ENCODE measurements at regions not wholly inside any gene's neighbourhood (a gene's known extent, or its start where the extent isn't known, plus 50 kb on each side); places are given as distances from the start of the nearest gene placed in this dataset.

DNA sequence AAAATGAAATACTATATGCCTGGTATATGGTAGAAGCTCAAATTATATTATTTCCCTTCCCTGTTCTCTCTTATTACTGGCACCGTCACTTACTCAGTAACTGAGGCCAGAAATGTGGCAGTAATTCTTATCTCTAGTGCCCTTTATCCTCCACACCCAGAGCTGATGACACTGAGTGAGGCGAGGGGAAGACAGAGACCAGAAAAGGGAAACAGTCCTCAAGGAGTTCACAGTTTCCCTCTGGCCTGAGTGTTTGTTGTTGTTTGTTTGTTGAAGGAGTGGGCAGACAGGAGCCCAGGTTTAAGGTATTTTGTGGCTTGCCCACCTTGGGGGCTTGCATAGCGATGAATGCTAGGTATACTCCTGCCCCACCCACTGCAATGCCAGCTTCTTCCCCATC lies 101.5 kb upstream of the FNDC3A start (continued):
- TF ChIP-seq CTBP2 (IDR thresholded peaks at IDR 0.05; ENCODE audit: borderline replicate concordance, insufficient read depth, insufficient read length, low read length) (no peak), RXRA (IDR thresholded peaks at IDR 0.05; ENCODE audit: insufficient read depth, low read depth, low read length) (no peak), EZH2 (IDR thresholded peaks at IDR 0.05; ENCODE audit: low read depth, low read length, severe bottlenecking) (no peak), CBX5 (IDR thresholded peaks at IDR 0.05; ENCODE audit: low read depth, low read length) (no peak), POLR2A (IDR thresholded peaks at IDR 0.05; ENCODE audit: control extremely low read depth in 1 of 2, low read depth in 2 of 2, low read length in 2 of 2) (no peak), KDM1A (IDR thresholded peaks at IDR 0.05; ENCODE audit: borderline replicate concordance, low read length) (no peak), RAD21 (IDR thresholded peaks at IDR 0.05 in 1 of 2, conservative IDR thresholded peaks at IDR 0.05 in 1 of 2; ENCODE audit: low read depth in 2 of 2, low read length in 2 of 2) (no peak), BRCA1 (IDR thresholded peaks at IDR 0.05; ENCODE audit: low read depth, low read length) (no peak), ZNF274 (IDR thresholded peaks at IDR 0.05; ENCODE audit: borderline replicate concordance, extremely low read depth, low read length) (no peak)
- TF ChIP-seq, protein P1, sequence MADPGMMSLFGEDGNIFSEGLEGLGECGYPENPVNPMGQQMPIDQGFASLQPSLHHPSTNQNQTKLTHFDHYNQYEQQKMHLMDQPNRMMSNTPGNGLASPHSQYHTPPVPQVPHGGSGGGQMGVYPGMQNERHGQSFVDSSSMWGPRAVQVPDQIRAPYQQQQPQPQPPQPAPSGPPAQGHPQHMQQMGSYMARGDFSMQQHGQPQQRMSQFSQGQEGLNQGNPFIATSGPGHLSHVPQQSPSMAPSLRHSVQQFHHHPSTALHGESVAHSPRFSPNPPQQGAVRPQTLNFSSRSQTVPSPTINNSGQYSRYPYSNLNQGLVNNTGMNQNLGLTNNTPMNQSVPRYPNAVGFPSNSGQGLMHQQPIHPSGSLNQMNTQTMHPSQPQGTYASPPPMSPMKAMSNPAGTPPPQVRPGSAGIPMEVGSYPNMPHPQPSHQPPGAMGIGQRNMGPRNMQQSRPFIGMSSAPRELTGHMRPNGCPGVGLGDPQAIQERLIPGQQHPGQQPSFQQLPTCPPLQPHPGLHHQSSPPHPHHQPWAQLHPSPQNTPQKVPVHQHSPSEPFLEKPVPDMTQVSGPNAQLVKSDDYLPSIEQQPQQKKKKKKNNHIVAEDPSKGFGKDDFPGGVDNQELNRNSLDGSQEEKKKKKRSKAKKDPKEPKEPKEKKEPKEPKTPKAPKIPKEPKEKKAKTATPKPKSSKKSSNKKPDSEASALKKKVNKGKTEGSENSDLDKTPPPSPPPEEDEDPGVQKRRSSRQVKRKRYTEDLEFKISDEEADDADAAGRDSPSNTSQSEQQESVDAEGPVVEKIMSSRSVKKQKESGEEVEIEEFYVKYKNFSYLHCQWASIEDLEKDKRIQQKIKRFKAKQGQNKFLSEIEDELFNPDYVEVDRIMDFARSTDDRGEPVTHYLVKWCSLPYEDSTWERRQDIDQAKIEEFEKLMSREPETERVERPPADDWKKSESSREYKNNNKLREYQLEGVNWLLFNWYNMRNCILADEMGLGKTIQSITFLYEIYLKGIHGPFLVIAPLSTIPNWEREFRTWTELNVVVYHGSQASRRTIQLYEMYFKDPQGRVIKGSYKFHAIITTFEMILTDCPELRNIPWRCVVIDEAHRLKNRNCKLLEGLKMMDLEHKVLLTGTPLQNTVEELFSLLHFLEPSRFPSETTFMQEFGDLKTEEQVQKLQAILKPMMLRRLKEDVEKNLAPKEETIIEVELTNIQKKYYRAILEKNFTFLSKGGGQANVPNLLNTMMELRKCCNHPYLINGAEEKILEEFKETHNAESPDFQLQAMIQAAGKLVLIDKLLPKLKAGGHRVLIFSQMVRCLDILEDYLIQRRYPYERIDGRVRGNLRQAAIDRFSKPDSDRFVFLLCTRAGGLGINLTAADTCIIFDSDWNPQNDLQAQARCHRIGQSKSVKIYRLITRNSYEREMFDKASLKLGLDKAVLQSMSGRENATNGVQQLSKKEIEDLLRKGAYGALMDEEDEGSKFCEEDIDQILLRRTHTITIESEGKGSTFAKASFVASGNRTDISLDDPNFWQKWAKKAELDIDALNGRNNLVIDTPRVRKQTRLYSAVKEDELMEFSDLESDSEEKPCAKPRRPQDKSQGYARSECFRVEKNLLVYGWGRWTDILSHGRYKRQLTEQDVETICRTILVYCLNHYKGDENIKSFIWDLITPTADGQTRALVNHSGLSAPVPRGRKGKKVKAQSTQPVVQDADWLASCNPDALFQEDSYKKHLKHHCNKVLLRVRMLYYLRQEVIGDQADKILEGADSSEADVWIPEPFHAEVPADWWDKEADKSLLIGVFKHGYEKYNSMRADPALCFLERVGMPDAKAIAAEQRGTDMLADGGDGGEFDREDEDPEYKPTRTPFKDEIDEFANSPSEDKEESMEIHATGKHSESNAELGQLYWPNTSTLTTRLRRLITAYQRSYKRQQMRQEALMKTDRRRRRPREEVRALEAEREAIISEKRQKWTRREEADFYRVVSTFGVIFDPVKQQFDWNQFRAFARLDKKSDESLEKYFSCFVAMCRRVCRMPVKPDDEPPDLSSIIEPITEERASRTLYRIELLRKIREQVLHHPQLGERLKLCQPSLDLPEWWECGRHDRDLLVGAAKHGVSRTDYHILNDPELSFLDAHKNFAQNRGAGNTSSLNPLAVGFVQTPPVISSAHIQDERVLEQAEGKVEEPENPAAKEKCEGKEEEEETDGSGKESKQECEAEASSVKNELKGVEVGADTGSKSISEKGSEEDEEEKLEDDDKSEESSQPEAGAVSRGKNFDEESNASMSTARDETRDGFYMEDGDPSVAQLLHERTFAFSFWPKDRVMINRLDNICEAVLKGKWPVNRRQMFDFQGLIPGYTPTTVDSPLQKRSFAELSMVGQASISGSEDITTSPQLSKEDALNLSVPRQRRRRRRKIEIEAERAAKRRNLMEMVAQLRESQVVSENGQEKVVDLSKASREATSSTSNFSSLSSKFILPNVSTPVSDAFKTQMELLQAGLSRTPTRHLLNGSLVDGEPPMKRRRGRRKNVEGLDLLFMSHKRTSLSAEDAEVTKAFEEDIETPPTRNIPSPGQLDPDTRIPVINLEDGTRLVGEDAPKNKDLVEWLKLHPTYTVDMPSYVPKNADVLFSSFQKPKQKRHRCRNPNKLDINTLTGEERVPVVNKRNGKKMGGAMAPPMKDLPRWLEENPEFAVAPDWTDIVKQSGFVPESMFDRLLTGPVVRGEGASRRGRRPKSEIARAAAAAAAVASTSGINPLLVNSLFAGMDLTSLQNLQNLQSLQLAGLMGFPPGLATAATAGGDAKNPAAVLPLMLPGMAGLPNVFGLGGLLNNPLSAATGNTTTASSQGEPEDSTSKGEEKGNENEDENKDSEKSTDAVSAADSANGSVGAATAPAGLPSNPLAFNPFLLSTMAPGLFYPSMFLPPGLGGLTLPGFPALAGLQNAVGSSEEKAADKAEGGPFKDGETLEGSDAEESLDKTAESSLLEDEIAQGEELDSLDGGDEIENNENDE (IDR thresholded peaks at IDR 0.05; ENCODE audit: insufficient replicate concordance, low read length): no peak
